ENCODE measurements at regions not wholly inside any gene's neighbourhood (a gene's known extent, or its start where the extent isn't known, plus 50 kb on each side); places are given as distances from the start of the nearest gene placed in this dataset.
"Not testable (repeated sequence)": the region's sequence is repeated elsewhere in the genome, so short reads cannot be mapped to it uniquely, and the experiment has no call there.

DNA sequence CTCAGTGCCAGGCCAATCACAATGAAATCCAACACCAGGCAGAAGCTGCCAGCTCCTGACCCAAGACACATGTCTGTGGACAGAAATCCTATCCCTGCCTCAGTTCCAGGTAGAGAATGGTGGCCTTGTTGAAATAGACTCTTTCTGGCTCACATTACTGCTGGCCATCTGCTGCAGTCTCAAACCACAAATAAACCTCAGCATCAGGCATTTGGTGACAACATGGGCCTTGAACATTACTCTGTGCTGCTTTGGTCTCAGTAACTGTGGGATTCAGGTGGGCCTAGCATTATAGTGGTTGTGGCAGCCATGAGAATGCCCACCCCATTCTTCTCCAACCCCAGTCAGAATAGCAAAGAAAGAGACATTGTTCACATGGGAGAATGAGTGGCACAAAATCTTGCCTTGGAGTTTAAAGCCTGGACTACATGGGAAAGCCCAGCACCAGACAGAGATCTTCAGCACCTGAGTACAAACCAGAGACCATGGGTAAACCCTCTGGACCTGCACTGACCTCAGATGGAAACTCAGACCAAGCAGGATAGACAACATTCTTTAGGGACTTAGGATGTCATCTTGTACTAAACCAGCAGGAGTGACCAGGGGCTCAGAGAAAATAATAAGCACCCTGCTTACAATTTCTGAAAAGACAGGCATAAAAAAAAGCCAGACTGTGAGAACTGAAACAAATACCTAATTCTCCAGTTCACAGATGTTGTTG is 50.4 kb upstream of the TRAM1L1 start:
- H3K4me3 ChIP-seq (ENCODE audit: low read depth, low read length) = no peak overlapping the region
- TF ChIP-seq, protein P1, sequence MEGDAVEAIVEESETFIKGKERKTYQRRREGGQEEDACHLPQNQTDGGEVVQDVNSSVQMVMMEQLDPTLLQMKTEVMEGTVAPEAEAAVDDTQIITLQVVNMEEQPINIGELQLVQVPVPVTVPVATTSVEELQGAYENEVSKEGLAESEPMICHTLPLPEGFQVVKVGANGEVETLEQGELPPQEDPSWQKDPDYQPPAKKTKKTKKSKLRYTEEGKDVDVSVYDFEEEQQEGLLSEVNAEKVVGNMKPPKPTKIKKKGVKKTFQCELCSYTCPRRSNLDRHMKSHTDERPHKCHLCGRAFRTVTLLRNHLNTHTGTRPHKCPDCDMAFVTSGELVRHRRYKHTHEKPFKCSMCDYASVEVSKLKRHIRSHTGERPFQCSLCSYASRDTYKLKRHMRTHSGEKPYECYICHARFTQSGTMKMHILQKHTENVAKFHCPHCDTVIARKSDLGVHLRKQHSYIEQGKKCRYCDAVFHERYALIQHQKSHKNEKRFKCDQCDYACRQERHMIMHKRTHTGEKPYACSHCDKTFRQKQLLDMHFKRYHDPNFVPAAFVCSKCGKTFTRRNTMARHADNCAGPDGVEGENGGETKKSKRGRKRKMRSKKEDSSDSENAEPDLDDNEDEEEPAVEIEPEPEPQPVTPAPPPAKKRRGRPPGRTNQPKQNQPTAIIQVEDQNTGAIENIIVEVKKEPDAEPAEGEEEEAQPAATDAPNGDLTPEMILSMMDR (IDR thresholded peaks at IDR 0.05; ENCODE audit: low read depth, low read length, missing control alignments) = no peak
- in situ Hi-C loops (cut with HindIII; ENCODE audit: low sequenced_read_pairs) = no loop called here
- DNase-seq (ENCODE audit: low read depth) = no peak

DNA sequence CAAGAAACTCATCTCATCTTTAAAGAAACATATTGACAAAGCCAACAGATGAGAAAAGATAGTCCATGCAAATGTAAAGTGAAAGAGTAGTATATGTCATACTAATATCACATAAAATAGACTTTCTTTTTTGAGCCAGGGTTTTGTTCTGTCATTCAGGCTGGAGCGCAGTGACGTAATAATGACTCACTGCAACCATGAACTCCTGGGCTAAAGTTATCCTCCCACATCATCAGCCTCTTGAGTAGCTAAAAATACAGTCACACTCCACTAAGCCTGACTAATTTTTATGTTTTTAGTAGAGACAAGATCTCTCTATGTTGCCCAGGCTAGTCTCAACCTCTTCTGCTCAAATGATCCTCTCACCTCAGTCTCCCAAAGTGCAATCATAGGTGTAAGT is 51.8 kb upstream of the TRAM1L1 start:
- H3K4me3 ChIP-seq (ENCODE audit: low read depth, low read length) = no peak overlapping the region
- TF ChIP-seq, protein P1 (IDR thresholded peaks at IDR 0.05; ENCODE audit: low read depth, low read length, missing control alignments) = no peak
- DNase-seq (ENCODE audit: low read depth) = peak; percentile 56
- in situ Hi-C loops (cut with HindIII; ENCODE audit: low sequenced_read_pairs) = no loop called here

DNA sequence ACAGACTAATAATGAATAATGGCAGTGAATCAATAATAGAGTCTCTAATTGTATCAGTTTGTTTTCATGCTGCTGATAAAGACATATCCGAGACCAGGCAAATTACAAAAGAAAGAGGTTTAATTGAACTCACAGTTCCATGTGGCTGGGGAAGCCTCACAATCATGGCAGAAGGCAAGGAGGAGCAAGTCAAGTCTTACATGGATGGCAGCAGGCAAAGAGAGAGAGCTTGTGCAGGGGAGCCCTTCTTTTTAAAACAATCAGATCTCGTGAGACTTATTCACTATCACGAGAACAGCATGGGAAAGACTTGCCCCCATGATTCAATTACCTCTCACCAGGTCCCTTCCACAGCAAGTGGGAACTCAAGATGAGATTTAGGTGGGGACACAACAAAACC is 53.4 kb upstream of the TRAM1L1 start:
- H3K4me3 ChIP-seq (ENCODE audit: low read depth, low read length); in situ Hi-C loops (cut with HindIII; ENCODE audit: low sequenced_read_pairs); DNase-seq (ENCODE audit: low read depth): not testable (repeated sequence)

DNA sequence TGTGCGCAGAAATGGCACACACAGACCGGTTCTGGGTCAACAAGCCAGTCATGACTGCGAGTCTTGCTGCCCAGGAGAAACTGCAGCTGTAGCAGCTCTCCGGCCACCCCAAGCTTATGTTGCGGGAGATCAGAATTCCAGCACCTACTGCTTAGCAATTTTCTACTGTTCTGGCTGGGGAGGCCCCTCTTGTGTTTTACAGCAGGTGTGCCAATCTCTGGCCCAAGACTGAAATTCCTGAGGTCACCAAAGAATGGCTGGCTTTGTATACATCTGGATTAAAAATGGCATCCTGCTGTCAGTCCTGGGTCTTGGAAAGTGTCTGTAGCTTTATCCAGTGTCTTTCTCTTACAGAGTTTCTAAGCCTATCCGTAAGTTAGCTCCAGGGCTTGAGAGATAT is 68.9 kb upstream of the TRAM1L1 start:
- no peak overlapping the region for H3K4me3 ChIP-seq (ENCODE audit: low read depth, low read length)
- in situ Hi-C loops (cut with HindIII; ENCODE audit: low sequenced_read_pairs) = no loop called here
- TF ChIP-seq, protein P1 (IDR thresholded peaks at IDR 0.05; ENCODE audit: low read depth, low read length, missing control alignments) = no peak

DNA sequence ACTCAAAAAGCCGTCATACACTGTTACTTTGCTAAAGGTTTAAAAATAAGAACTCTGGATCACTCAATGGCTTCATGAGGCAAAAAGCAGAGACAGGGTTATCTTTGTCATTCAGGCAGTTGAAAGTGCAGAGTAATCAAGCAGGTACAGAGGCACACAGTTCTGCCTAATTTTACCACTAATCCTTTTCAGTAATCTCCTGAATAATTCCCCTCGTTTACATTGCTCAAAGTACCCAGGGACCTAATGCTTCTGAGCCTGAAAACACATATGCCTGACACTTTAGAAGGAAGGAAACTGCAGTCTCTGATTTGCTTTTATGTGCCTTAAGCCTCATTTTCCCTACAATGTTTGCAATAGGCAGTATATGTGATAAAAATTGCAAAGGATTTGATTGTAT is 71.4 kb upstream of the TRAM1L1 start:
- DNase-seq (ENCODE audit: low read depth) = no peak
- TF ChIP-seq, protein P1 (IDR thresholded peaks at IDR 0.05; ENCODE audit: low read depth, low read length, missing control alignments) = no peak
- in situ Hi-C loops (cut with HindIII; ENCODE audit: low sequenced_read_pairs) = no loop called here
- no peak overlapping the region for H3K4me3 ChIP-seq (ENCODE audit: low read depth, low read length)

More for the DNA sequence above, 68.9 kb upstream of the TRAM1L1 start:
- DNase-seq (ENCODE audit: low read depth) = peak; percentile 6

DNA sequence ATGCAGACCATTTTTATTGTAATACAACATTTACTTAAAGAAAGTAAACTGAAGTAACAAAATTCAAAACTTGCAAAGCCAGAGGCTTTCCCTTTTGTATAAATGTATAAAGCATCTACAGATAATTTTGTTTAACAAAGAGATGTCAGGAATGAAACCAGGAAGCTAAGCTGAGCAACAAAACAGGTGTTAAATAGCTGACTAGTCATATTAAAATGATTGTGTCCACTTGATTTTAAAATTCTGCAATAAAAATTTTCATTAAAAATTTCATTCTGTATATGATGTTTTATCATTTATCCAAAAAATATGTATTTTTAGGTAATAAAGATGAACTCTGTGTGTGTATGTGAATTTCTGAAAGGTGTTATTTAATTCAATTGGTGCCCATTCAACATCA is 72.0 kb upstream of the TRAM1L1 start:
- TF ChIP-seq, protein P1 (IDR thresholded peaks at IDR 0.05; ENCODE audit: low read depth, low read length, missing control alignments) = no peak
- in situ Hi-C loops (cut with HindIII; ENCODE audit: low sequenced_read_pairs) = no loop called here
- no peak overlapping the region for H3K4me3 ChIP-seq (ENCODE audit: low read depth, low read length)
- DNase-seq (ENCODE audit: low read depth) = no peak

DNA sequence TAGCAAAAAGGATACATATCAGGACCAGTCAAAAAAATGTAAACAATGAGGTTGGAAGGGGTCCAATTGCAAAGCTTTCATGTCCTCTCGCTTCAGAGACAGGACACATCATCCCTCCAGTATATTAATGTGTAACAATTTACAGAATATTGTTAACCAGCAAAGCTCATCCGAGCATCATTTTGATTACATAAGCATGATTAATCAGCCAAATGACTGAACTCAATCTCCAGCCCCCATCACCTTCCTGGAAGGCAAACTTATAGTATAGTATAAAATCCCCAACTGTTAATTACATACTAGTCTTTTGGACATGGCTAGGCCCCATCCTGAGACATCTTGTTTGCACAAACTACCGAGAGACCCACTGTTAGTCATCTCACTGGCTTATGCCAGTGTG is 77.6 kb upstream of the TRAM1L1 start:
- in situ Hi-C loops (cut with HindIII; ENCODE audit: low sequenced_read_pairs) = no loop called here
- no peak overlapping the region for H3K4me3 ChIP-seq (ENCODE audit: low read depth, low read length)
- DNase-seq (ENCODE audit: low read depth) = no peak
- TF ChIP-seq, protein P1 (IDR thresholded peaks at IDR 0.05; ENCODE audit: low read depth, low read length, missing control alignments) = no peak

Data from astrocyte of the cerebellum (primary cell).